ENCODE measurements at regions not wholly inside any gene's neighbourhood (a gene's known extent, or its start where the extent isn't known, plus 50 kb on each side); places are given as distances from the start of the nearest gene placed in this dataset.

DNA sequence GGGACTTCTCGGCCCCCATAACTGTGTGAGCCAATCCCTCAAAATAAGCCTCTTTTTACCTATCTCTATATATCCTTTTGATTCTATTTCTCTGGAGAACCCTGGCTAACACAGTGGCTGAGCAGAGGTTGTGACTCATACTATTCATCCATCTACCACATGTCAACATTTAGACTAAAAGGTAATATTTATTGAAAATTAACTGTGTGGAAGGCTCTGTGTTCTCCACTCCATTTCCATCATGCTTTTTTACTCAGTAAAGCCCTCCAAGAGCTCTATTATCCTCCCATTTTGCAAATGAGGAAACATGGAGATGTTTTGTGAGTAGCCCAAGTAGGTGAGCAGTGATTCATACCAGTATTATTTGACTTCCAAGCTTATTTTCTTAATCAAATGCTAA is 217.9 kb upstream of the DCBLD2 start:
- DNase-seq (ENCODE audit: low read depth in 2 of 2), result no peak

- DNase-seq (ENCODE audit: low read depth in 2 of 2), result no peak
Measured at GRCh38 chr3:99118381-99118780, 216.9 kb upstream of the DCBLD2 start.

DNA sequence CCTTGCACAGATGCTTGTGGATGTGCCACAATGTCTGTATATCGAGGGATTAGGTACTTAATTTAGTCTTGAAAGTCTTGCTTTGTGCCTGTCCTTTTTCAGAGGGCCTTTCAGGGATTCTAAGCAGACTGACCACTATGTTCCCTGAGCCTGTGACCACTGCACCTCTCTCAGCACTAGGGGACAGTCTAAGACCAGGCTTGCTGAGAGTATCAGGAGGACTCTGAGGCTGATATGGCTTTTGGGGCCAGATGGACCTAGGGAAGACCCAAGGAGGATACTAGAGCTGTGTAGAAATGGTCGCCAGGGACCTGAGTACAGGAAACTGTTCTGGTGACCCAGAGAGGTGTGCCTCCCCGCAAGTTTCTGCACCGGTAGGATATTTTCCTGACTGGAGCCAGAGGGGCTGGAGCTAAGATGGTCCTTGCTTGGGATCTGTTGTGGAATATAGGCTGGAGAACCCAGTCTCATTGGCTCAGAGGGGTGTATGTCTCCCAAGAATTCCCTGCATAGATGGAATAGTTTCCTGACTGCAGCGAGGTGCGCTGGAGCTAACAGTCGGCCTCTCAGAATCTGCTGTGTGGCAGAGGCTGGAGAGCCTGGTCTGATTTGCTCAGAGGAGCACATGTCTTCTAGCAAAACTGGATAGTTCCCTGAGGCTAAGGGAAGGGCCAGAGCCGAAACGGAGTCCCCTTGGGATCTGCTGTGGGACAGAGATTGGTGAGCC is 213.2 kb upstream of the DCBLD2 start:
- no peak for DNase-seq (ENCODE audit: low read depth in 2 of 2)

GRCh38 chr3:99111235-99111634 is 209.7 kb upstream of the DCBLD2 start:
- no peak for DNase-seq (ENCODE audit: low read depth in 2 of 2)

DNA sequence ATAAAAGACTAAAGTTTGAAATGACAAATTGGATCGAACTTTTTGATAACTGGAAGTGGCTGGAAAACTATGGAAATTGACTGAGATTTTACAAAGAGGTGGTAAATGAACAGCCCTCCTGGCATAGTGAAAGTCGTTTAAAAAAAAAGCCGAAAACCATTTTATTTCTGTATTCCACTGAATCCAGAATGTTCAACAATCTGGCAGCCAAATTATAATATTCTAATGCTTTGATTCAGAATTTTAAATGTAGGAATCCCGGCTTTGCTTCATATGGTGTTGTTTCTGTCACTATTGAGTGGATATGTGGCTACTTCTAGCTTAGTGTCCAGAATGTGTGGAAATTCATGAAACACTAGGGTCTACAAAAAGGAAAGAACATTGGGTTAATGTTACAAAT is 208.9 kb upstream of the DCBLD2 start:
- DNase-seq (ENCODE audit: low read depth in 2 of 2), result no peak

DNA sequence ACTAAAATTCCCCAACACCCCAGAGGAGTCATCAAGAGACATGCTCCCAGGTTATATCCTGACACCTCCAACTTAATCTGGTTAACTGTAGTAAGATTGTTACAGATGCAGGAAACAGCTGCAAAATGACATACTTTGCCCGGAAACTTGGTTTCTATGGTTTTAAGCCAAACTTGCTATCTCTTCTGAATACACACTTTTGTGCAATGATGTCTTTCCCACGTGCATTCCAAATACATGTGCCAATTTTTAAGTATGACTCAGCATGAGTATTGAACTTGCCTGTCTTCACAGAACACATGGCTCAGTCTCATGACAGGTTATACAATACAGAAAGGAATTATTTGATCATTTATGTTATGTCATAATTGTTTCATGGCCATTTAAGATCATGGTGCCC is 207.0 kb upstream of the DCBLD2 start:
- no peak for DNase-seq (ENCODE audit: low read depth in 2 of 2)

DNA sequence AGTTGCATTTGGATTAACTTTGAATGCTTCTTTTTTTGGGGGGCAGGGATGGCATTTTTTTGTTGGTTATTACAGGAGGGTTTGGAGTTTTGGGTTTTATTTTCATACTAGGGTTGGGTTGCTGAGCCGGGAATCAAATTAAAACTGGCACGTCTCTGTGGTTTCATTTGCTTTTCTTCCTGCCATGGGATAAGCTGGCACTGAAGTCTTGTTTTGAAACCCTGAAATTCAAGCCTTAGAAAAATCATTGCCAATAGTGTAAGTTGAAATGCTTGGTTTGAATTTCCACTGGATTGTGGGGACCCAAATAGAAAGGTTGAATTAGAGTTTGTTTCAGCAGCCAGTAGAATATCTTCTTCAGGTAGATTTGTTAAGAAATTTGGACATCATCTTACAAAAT is 193.1 kb upstream of the DCBLD2 start:
- DNase-seq (ENCODE audit: low read depth in 2 of 2), result no peak

DNA sequence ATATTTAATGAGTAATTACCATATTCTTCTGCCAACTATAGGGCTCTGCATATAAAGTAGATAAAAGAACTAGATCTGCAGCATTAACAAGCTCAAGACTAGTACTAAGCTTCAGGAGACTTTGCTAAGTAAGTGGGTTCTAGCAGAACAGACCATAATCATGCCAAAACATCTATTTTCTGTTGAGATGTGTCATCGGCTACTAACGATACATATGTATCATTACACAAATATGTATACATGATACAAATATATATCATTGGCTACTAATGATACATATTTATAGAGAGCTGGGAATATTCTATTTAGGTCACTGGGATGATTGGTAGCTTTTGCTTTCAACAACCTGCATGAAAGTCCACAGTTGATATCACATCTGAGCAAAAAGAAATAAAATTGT is 185.8 kb upstream of the DCBLD2 start:
- no peak for DNase-seq (ENCODE audit: low read depth in 2 of 2)

DNA sequence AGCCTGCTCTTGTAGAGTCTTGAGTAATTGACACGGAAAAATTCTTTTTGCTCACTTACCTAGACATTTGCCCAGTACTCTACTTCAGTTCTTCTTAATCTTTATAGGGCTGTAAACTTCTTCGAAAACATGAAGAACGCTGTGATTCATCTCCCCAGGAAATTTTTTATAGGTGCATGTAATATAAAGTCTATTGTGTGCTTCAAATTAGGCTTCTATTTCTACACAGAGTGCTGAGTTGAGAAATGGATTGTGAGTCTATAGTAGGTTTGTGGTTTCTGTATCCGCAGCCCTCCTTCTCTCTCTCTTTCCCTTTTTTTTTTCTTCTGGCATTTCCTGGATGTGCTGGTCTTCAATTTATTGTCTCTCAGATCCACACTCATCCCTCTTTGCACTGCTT is 183.3 kb upstream of the DCBLD2 start:
- no peak for DNase-seq (ENCODE audit: low read depth in 2 of 2)

GRCh38 chr3:99084156-99084555 is 182.7 kb upstream of the DCBLD2 start:
- no peak for DNase-seq (ENCODE audit: low read depth in 2 of 2)

DNA sequence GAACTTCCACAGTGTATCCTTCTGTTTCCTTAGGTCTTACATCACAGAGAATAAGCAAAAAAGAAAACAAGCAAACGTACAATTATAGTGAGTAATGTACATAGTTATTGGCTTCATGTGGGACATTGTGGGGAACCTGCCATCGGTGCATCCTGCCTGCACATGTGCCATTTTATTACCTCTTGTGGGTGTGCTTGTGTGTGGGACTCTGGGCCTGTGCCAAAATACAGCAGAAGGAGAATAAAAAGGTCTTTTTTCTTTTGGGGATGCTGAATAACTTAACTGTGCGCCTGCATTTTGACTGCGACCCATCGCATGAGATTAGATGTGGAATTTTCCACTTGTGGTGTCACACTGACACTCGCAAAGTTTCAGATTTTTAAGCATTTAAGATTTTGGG is 169.6 kb upstream of the DCBLD2 start:
- no peak for DNase-seq (ENCODE audit: low read depth in 2 of 2)

DNA sequence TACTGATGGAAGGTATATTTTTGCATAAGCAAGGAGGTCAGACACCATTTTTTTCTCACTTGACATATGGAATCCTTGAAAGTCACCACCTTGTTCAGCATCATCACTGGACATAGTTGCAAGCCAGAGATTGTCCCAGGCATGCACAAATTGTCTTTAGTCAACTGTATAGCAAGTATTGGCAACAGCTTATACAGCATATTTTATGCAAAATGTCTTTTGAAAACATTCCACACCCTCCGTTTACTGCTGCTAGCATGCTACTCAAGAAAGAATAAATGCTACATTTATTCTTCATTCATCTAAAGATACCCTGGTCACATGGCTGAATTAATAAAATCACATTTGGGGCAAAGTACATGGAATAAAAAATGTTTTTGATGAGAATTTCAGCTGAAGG is 168.5 kb upstream of the DCBLD2 start:
- no peak for DNase-seq (ENCODE audit: low read depth in 2 of 2)

- no peak for DNase-seq (ENCODE audit: low read depth in 2 of 2)
Measured at GRCh38 chr3:99066863-99067262, 165.4 kb upstream of the DCBLD2 start.

DNA sequence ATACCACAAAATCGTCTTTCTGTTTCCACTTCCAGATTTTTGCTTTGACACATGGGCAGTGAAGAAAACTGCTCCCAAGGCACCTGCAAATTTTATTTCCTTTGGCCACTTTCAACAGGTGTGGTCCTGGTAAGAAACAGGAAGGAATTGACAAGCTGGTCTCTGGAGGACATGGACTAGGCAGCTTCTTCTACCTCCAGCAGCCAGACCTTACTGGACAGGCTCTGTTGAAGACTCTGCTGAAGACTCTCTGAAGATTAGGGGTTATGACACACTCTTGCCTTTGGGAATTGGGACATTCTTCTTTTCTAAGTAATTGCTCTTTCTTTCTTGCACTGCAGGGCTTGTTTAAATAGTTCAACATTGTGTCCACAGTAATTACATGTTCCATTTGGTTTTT is 147.7 kb upstream of the DCBLD2 start:
- no peak for DNase-seq (ENCODE audit: low read depth in 2 of 2)

DNA sequence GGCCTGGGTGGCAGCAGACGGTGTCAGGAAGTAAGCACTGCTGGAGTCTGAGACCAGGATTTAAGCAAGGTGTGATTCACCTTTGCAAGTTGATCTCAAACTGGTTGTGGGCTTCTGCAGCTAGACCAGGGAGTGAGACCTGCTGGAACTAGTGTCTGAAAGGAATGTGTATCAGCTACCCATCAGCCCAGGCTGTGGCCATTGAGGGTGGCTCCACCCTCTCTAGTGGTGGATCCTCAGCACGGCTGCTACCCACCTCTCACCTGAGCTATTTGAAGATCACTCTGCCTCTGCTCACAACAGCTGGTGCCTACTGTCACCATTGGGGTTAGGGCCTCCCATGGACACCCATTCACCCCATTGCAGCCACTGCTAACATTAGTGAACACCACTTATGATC is 140.3 kb upstream of the DCBLD2 start:
- no peak for DNase-seq (ENCODE audit: low read depth in 2 of 2)

- DNase-seq (ENCODE audit: low read depth in 2 of 2), result no peak
Measured at GRCh38 chr3:99031778-99032177, 130.3 kb upstream of the DCBLD2 start.

- no peak for DNase-seq (ENCODE audit: low read depth in 2 of 2)
Measured at GRCh38 chr3:99023590-99024192, 122.2 kb upstream of the DCBLD2 start.

GRCh38 chr3:99021466-99021865 is 120.0 kb upstream of the DCBLD2 start:
- DNase-seq (ENCODE audit: low read depth in 2 of 2), result no peak

DNA sequence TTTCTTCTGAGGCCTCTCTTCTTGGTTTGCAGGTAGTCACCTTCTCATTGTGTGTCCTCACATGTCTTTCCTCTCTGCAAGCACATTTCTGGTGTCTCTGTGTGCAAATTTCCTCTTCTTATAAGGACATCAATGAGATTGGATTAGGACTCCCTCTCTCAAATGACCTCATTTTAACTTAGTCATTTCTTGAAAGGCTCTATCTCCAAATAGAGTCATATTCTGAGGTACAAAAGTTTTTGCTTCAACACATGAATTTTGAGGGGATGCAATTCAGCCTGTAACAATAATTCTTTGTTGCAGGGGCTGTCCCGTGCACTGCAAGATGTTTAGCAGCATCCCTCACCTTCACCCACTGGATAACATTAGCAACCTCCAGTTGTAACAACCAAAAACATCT is 115.0 kb upstream of the DCBLD2 start:
- DNase-seq (ENCODE audit: low read depth in 2 of 2), result no peak

DNA sequence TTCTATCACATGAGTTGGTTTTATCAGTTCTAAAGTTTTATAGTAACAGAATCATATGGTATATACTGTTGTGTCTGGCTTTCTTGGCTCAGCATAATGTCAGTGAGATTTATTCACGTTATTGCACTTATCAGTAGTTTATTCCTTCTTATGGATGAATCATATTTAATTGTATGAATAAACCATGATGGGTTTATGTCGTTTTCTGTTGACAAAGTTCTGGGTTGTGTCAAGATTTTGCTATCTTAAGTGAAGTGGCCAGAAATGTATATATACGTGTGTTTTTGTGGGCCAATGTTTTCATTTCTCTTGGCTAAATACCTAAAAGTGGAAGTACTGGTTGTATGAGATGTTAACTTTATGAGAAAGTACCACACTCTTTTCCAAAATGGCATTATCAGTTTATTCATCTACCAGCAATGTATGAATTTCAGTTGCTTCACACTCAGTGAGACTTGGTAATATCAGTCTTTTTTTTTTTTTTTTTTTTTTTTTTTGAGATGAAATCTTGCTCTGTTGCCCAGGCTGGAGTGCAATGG is 112.4 kb upstream of the DCBLD2 start:
- DNase-seq (ENCODE audit: low read depth in 2 of 2), result no peak

DNA sequence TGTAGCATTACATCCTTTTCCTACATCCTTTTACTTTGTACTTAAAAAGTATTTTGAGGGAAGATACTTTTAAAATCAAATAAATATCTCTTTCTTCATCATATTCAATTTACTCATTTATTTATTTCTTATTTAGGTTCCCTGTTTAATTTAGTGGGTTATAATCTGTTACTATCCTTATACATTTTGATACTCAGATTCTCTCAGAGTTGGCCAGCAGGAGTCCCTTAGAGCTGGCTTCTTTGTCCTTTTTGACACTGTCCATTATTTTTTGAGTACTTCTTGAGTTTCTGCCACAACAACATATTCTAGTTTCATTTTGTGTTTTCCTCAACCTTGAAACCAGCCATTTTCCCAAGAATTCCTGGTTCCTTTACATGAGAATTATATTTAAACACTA is 111.6 kb upstream of the DCBLD2 start:
- DNase-seq (ENCODE audit: low read depth in 2 of 2), result no peak

GRCh38 chr3:99012051-99012450 is 110.6 kb upstream of the DCBLD2 start:
- DNase-seq (ENCODE audit: low read depth in 2 of 2), result no peak

DNA sequence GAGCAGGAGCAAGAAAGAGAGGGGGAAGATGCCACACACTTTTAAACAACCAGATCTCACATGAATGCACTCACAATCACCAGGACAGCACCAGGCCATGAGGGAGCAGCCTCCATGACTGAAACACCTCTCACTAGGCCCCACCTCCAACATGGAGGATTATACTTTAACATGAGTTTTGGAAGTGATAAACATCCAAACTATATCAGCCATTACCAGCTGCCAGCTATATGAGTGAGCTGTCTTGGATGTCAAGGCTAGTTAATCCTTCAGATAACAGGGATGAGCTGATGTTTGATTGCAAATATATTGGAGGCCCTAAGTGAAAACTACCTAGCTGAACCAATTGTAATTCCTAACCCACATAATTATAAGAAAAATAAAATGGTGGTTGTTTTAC is 108.4 kb upstream of the DCBLD2 start:
- DNase-seq (ENCODE audit: low read depth in 2 of 2), result no peak

- DNase-seq (ENCODE audit: low read depth in 2 of 2), result no peak
Measured at GRCh38 chr3:99006686-99007085, 105.2 kb upstream of the DCBLD2 start.
